ENCODE measurements at regions not wholly inside any gene's neighbourhood (a gene's known extent, or its start where the extent isn't known, plus 50 kb on each side); places are given as distances from the start of the nearest gene placed in this dataset.

DNA sequence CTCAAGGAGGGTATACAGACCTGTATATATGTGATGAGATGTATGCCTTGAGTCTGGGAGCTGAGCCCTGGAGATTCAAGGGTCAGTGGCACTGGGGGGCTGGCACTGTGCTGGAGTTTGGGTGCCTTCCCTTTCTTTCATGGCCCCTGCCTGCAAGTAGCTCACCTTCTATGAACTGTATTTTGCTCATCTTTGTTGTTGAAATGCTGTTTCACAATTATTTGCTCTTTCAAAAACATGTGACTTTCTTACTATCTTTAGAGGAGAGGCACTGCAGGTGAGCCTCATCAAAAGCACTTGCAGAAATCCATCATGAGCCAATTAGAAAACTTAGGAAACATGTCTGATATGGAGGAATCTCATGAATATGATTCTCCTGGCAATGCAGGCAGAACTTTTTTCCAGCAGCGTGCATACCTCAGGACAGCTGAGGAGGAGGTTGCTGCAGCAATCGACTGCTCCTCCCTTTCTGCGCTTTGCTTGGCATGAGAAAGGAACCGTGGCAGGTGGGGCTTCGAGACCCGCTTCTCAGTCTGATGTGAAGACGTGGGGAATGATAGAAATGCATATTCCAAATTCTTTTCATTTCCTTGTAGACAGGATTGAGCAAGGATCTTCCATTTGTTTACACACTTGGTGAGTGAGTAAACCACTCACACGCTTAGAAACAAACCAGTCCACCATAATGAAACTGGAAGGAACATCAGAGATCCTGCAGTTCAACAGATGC, 178.4 kb upstream of the E2F8 start (continued):
- TF ChIP-seq, protein P1, sequence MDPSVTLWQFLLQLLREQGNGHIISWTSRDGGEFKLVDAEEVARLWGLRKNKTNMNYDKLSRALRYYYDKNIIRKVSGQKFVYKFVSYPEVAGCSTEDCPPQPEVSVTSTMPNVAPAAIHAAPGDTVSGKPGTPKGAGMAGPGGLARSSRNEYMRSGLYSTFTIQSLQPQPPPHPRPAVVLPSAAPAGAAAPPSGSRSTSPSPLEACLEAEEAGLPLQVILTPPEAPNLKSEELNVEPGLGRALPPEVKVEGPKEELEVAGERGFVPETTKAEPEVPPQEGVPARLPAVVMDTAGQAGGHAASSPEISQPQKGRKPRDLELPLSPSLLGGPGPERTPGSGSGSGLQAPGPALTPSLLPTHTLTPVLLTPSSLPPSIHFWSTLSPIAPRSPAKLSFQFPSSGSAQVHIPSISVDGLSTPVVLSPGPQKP (IDR thresholded peaks at IDR 0.05; ENCODE audit: borderline replicate concordance, low read depth, low read length) = no peak
- TF ChIP-seq CEBPB (IDR thresholded peaks at IDR 0.05; ENCODE audit: low read depth, low read length) = peak; percentile 92

DNA sequence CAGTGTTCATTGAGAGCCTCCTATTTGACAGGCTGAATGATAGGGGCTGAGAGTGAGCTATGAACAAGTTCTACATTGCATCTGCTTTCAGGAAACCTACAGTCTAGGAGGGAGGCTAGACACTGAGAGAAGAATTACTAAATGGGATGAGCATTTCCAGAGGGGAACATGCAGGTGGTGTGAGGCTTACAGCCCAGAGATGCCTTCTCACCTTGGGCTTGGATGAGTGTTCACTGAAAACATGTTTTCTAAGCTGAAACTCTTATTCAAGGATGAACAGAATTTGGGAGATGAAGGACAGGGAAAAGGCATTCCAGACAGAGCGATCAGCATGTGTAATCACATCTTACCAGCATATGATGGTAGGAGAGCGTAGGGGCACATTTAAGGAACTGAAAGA, 177.5 kb upstream of the E2F8 start:
- no TSS peak for BruUV-seq (replicated peaks)
- dilution Hi-C loops (cut with HindIII; ENCODE audit: low sequenced_read_pairs, unreplicated experiment) = no loop called here
- 80% methylated on average over 1 of the region's 2 CpGs; no CpG with 5 or more reads in 1 of the 2 experiments for WGBS, 2 experiments (ENCODE audit: extremely low coverage in 2 of 2, insufficient read length in 1 of 2)
- no peak for TF ChIP-seq CHD1 (IDR thresholded peaks at IDR 0.05; ENCODE audit: low read depth, low read length)
- no peak for TF ChIP-seq RAD21 (IDR thresholded peaks at IDR 0.05; ENCODE audit: low read length)
- no peak for TF ChIP-seq BHLHE40 (IDR thresholded peaks at IDR 0.05; ENCODE audit: low read depth, low read length)
- TF ChIP-seq MXI1 (IDR thresholded peaks at IDR 0.05; ENCODE audit: borderline replicate concordance, low read depth, low read length) = no peak
- TF ChIP-seq, protein P1 (IDR thresholded peaks at IDR 0.05; ENCODE audit: borderline replicate concordance, low read depth, low read length) = no peak
- TF ChIP-seq, protein P2, sequence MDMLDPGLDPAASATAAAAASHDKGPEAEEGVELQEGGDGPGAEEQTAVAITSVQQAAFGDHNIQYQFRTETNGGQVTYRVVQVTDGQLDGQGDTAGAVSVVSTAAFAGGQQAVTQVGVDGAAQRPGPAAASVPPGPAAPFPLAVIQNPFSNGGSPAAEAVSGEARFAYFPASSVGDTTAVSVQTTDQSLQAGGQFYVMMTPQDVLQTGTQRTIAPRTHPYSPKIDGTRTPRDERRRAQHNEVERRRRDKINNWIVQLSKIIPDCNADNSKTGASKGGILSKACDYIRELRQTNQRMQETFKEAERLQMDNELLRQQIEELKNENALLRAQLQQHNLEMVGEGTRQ (IDR thresholded peaks at IDR 0.05; ENCODE audit: low read depth, low read length) = no peak
- TF ChIP-seq SMC3 (IDR thresholded peaks at IDR 0.05; ENCODE audit: low read depth, low read length) = no peak
- no peak for TF ChIP-seq POLR2A (IDR thresholded peaks at IDR 0.05; ENCODE audit: low read depth, low read length)
- TF ChIP-seq, protein P3, sequence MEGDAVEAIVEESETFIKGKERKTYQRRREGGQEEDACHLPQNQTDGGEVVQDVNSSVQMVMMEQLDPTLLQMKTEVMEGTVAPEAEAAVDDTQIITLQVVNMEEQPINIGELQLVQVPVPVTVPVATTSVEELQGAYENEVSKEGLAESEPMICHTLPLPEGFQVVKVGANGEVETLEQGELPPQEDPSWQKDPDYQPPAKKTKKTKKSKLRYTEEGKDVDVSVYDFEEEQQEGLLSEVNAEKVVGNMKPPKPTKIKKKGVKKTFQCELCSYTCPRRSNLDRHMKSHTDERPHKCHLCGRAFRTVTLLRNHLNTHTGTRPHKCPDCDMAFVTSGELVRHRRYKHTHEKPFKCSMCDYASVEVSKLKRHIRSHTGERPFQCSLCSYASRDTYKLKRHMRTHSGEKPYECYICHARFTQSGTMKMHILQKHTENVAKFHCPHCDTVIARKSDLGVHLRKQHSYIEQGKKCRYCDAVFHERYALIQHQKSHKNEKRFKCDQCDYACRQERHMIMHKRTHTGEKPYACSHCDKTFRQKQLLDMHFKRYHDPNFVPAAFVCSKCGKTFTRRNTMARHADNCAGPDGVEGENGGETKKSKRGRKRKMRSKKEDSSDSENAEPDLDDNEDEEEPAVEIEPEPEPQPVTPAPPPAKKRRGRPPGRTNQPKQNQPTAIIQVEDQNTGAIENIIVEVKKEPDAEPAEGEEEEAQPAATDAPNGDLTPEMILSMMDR (conservative IDR thresholded peaks at IDR 0.05; ENCODE audit: low read depth, low read length) = no peak
- TF ChIP-seq CEBPB (IDR thresholded peaks at IDR 0.05; ENCODE audit: low read depth, low read length) = no peak

More for the DNA sequence above, 177.5 kb upstream of the E2F8 start:
- H4K5ac ChIP-seq (ENCODE audit: low read depth, low read length) = peak overlapping the region; percentile 24; the same call in 1 of the 2 replicates
- peak overlapping the region; percentile 38 to 57; a peak in 3 of 4 replicates for H4K8ac ChIP-seq (ENCODE audit: low read depth in 2 of 2, low read length in 2 of 2)
- peaks cover 16% of the 10 kb centered on the region for H3K4me1 ChIP-seq (ENCODE audit: control insufficient read depth, insufficient read depth, low read length)
- peak overlapping the region; percentile 90; the same call in 2 of the 3 replicates for H2BK15ac ChIP-seq (ENCODE audit: low read depth, low read length)
- peak overlapping the region; percentile 89 for H2BK120ac ChIP-seq (ENCODE audit: low read depth, low read length)
- H4K91ac ChIP-seq (ENCODE audit: insufficient read depth, low read depth, low read length) = peak overlapping the region; percentile 92
- peak overlapping the region; percentile 85 for H3K4ac ChIP-seq (ENCODE audit: low read depth, low read length)
- H2AK5ac ChIP-seq (ENCODE audit: low read depth, low read length) = peak overlapping the region; percentile 87; the same call in 1 of the 2 replicates
- H3K9ac ChIP-seq (ENCODE audit: low read depth, low read length) = no peak overlapping the region
- peak overlapping the region; percentile 80 for H3K14ac ChIP-seq (replicated peaks; ENCODE audit: low read depth, low read length)
- no peaks in the 10 kb centered on the region for H3K27me3 ChIP-seq (ENCODE audit: control insufficient read depth, insufficient read depth, low read length)
- H2BK20ac ChIP-seq (ENCODE audit: low read depth, low read length) = peak overlapping the region; percentile 49
- H3K79me1 ChIP-seq (ENCODE audit: low read depth in 1 of 2, low read length in 2 of 2) = no peaks in the 10 kb centered on the region; a peak in 1 of 4 replicates
- H2AK9ac ChIP-seq (replicated peaks; ENCODE audit: low read depth, low read length, poor library complexity) = peak overlapping the region; percentile 43
- H3K9me1 ChIP-seq (ENCODE audit: insufficient read depth, low read length) = peaks cover 13% of the 10 kb centered on the region
- in situ Hi-C loops (cut with MboI; ENCODE audit: low sequenced_read_pairs) = no loop called here
- H3K4me2 ChIP-seq (ENCODE audit: low read depth, low read length) = no peak overlapping the region
- peak overlapping the region; percentile 63; the same call in 1 of the 2 replicates for H3K18ac ChIP-seq (ENCODE audit: low read depth, low read length)
- POLR2A ChIA-PET (ENCODE audit: unreplicated experiment) = no interaction called here
- H4K20me1 ChIP-seq (ENCODE audit: insufficient read depth, low read length) = no peaks in the 10 kb centered on the region
- no peak for ATAC-seq (ENCODE audit: low read depth)
- intact Hi-C loops (cut with micrococcal nuclease) = no loop called here
- H3K36me3 ChIP-seq (ENCODE audit: control insufficient read depth, insufficient read depth, low read length) = no peaks in the 10 kb centered on the region
- peak overlapping the region; percentile 73 for H2BK5ac ChIP-seq (ENCODE audit: low read depth, low read length, poor library complexity, severe bottlenecking)
- no peaks in the 10 kb centered on the region for H3K9me3 ChIP-seq (ENCODE audit: control insufficient read depth, insufficient read depth, low read length)
- H3K56ac ChIP-seq (ENCODE audit: extremely low read depth, insufficient read depth, low read length) = no peak overlapping the region
- no peak overlapping the region for H3K27ac ChIP-seq (ENCODE audit: insufficient read depth, low read length)
- CTCF ChIA-PET = interaction anchor here (1.0 kb wide), 1 partner anchor 67 kb away, joined by 3 read pairs; no protein-coding TSS in a partner anchor
- no peak for DNase-seq
- no peak overlapping the region for H2AFZ ChIP-seq (replicated peaks; ENCODE audit: low read length, poor library complexity)
- no peak overlapping the region; the same call in 1 of the 2 replicates for H3K23ac ChIP-seq (ENCODE audit: low read depth, low read length)
- no peak overlapping the region for H3K4me3 ChIP-seq (ENCODE audit: insufficient read depth, low read depth, low read length)
